ENCODE measurements at regions not wholly inside any gene's neighbourhood (a gene's known extent, or its start where the extent isn't known, plus 50 kb on each side); places are given as distances from the start of the nearest gene placed in this dataset.

GRCh38 chr6:79373246-79373645, 138.8 kb upstream of the HMGN3 start:
- CTCF ChIA-PET (ENCODE audit: partially characterized antibody) = interaction anchor here (1.2 to 1.3 kb wide), 2 partner anchors 58 to 98 kb away, joined by 3 to 4 read pairs; no protein-coding TSS in a partner anchor
- no peak overlapping the region for H2BK20ac ChIP-seq (ENCODE audit: low read length)
- H3K9ac ChIP-seq (replicated peaks in 1 of 4; ENCODE audit: extremely low read depth in 1 of 4, low read depth in 3 of 4, low read length in 3 of 4) = no peak overlapping the region
- 89% methylated on average over 3 of the region's 3 CpGs; no CpG with 5 or more reads in 1 of the 2 experiments for WGBS, 2 experiments (ENCODE audit: extremely low coverage in 1 of 2, insufficient coverage in 1 of 2, insufficient read length in 1 of 2, insufficient replicate concordance in 2 of 2, low coverage in 1 of 2, low lambda C conversion rate in 2 of 2, missing lambda C conversion rate in 1 of 2)
- H3K56ac ChIP-seq (replicated peaks; ENCODE audit: insufficient read length, low read depth, low read length) = no peak overlapping the region
- no peak overlapping the region for H2AK5ac ChIP-seq (ENCODE audit: low read depth, low read length)
- no peaks in the 10 kb centered on the region for H4K20me1 ChIP-seq (replicated peaks in 1 of 2; ENCODE audit: control insufficient read depth in 1 of 2, insufficient read depth in 2 of 2, low read length in 2 of 2)
- H2BK5ac ChIP-seq (ENCODE audit: low read depth, low read length) = no peak overlapping the region
- FAIRE-seq (no peak), DNase-seq (ENCODE audit: low read depth in 1 of 2, low spot score in 2 of 2) (no peak)
- H3K79me1 ChIP-seq (ENCODE audit: low read depth, low read length) = no peaks in the 10 kb centered on the region
- no peak overlapping the region for H3K23ac ChIP-seq (ENCODE audit: insufficient read length)
- H3K27me3 ChIP-seq (replicated peaks in 1 of 4; ENCODE audit: control insufficient read depth in 3 of 4, extremely low read depth in 1 of 4, insufficient read depth in 3 of 4, low read length in 3 of 4) = no peaks in the 10 kb centered on the region
- H3K23me2 ChIP-seq (ENCODE audit: low read depth, low read length) = no peaks in the 10 kb centered on the region
- no peak overlapping the region for H3K27ac ChIP-seq (ENCODE audit: low read depth, low read length)
- TF ChIP-seq HDAC6 (IDR thresholded peaks at IDR 0.05; ENCODE audit: low read depth, low read length) (no peak), NRF1 (IDR thresholded peaks at IDR 0.05; ENCODE audit: low read depth, low read length) (no peak), EZH2 (IDR thresholded peaks at IDR 0.05; ENCODE audit: low read depth, low read length, severe bottlenecking) (no peak), CEBPB (IDR thresholded peaks at IDR 0.05; ENCODE audit: low read depth, low read length) (no peak), SIRT6 (IDR thresholded peaks at IDR 0.05; ENCODE audit: low read length) (no peak)
- H2BK120ac ChIP-seq (replicated peaks; ENCODE audit: low read depth, low read length) = no peak overlapping the region
- H3K14ac ChIP-seq (ENCODE audit: insufficient read length) = no peak overlapping the region
- no peaks in the 10 kb centered on the region for H3K36me3 ChIP-seq (ENCODE audit: control insufficient read depth in 2 of 4, insufficient read depth in 4 of 4, low read length in 3 of 4)
- peak overlapping the region; percentile 23 for H4K5ac ChIP-seq (ENCODE audit: insufficient read length, low read depth, low read length)
- no peak overlapping the region for H2BK15ac ChIP-seq (ENCODE audit: low read length)
- no peak overlapping the region for H4K8ac ChIP-seq (ENCODE audit: extremely low read depth, insufficient read depth, low read length)
- no peak overlapping the region for H4K91ac ChIP-seq (replicated peaks; ENCODE audit: insufficient read length, low read length)
- H3K9me3 ChIP-seq (ENCODE audit: insufficient read depth in 2 of 2, low read depth in 1 of 2, low read length in 1 of 2) = peaks cover 10 to 19% of the 10 kb centered on the region in 2 experiments
- POLR2A ChIA-PET (ENCODE audit: partially characterized antibody) = no interaction called here
- H3K4me1 ChIP-seq (replicated peaks in 1 of 4; ENCODE audit: control insufficient read depth in 3 of 4, insufficient read depth in 4 of 4, low read length in 3 of 4) = no peaks in the 10 kb centered on the region; a peak in 1 of 7 replicates
- no peak overlapping the region for H3K4me3 ChIP-seq (ENCODE audit: extremely low read depth in 1 of 4, insufficient read depth in 2 of 4, low read depth in 3 of 4, low read length in 4 of 4)
- H2BK12ac ChIP-seq (ENCODE audit: low read depth, low read length) = no peak overlapping the region
- no peak overlapping the region for H3K18ac ChIP-seq (ENCODE audit: extremely low read depth, low read length)
- no peaks in the 10 kb centered on the region for H3K79me2 ChIP-seq (ENCODE audit: control insufficient read depth in 1 of 2, insufficient read depth in 2 of 2, low read length in 2 of 2)
- peak overlapping the region; percentile 64; the same call in 1 of the 2 replicates for H2AFZ ChIP-seq (ENCODE audit: low read length)
- H3K4ac ChIP-seq (replicated peaks; ENCODE audit: insufficient read length, low read depth, low read length) = no peak overlapping the region
- H3K4me2 ChIP-seq (ENCODE audit: insufficient read depth in 1 of 2, low read depth in 2 of 2, low read length in 2 of 2) = no peak overlapping the region
